ENCODE measurements at regions not wholly inside any gene's neighbourhood (a gene's known extent, or its start where the extent isn't known, plus 50 kb on each side); places are given as distances from the start of the nearest gene placed in this dataset.

- no peak overlapping the region for H3K4me3 ChIP-seq
- no peaks in the 10 kb centered on the region for H3K36me3 ChIP-seq
- TF ChIP-seq POLR2A (IDR thresholded peaks at IDR 0.05; ENCODE audit: low read depth), result no peak
- no peak for TF ChIP-seq EP300 (IDR thresholded peaks at IDR 0.05)
- TF ChIP-seq CTCF (IDR thresholded peaks at IDR 0.05), result no peak
- TF ChIP-seq POLR2AphosphoS5 (IDR thresholded peaks at IDR 0.05), result no peak
- H3K27ac ChIP-seq (replicated peaks in 1 of 4), result no peak overlapping the region
- H3K9me3 ChIP-seq, result no peaks in the 10 kb centered on the region
- H3K4me1 ChIP-seq, result no peaks in the 10 kb centered on the region
- no peak for DNase-seq (ENCODE audit: extremely low spot score)
- intact Hi-C loops (cut with DNase I), result no loop called here
- H3K27me3 ChIP-seq, result no peaks in the 10 kb centered on the region
Measured at GRCh38 chr15:70547846-70548487, 215.4 kb downstream of the UACA start.

- no peaks in the 10 kb centered on the region for H3K4me1 ChIP-seq
- no peak overlapping the region for H3K27ac ChIP-seq (replicated peaks in 1 of 4)
- no peaks in the 10 kb centered on the region for H3K36me3 ChIP-seq
- DNase-seq (ENCODE audit: extremely low spot score), result no peak
- TF ChIP-seq POLR2AphosphoS5 (IDR thresholded peaks at IDR 0.05) (no peak), POLR2A (IDR thresholded peaks at IDR 0.05; ENCODE audit: low read depth) (no peak), EP300 (IDR thresholded peaks at IDR 0.05) (no peak), CTCF (IDR thresholded peaks at IDR 0.05) (no peak)
- no peaks in the 10 kb centered on the region for H3K9me3 ChIP-seq
- 94% methylated on average over 2 of the region's 2 CpGs for WGBS
- intact Hi-C loops (cut with DNase I), result no loop called here
- peaks cover 0 to 2% (median 0%) of the 10 kb centered on the region in 4 donors for H3K27me3 ChIP-seq
- H3K4me3 ChIP-seq, result no peak overlapping the region
Measured at GRCh38 chr15:70545526-70545925, 217.8 kb downstream of the UACA start.

- no CpG with 5 or more reads among the region's 1 CpG for WGBS
- TF ChIP-seq POLR2A (IDR thresholded peaks at IDR 0.05; ENCODE audit: low read depth) (no peak), EP300 (IDR thresholded peaks at IDR 0.05) (no peak), POLR2AphosphoS5 (IDR thresholded peaks at IDR 0.05) (no peak), CTCF (IDR thresholded peaks at IDR 0.05) (no peak)
- H3K27me3 ChIP-seq, result peaks cover 0 to 22% (median 0%) of the 10 kb centered on the region in 4 donors
- intact Hi-C loops (cut with DNase I), result no loop called here
- no peaks in the 10 kb centered on the region for H3K9me3 ChIP-seq
- no peak overlapping the region for H3K4me3 ChIP-seq
- DNase-seq (ENCODE audit: extremely low spot score), result no peak
- no peak overlapping the region for H3K27ac ChIP-seq (replicated peaks in 1 of 4)
- H3K36me3 ChIP-seq, result no peaks in the 10 kb centered on the region
- no peaks in the 10 kb centered on the region for H3K4me1 ChIP-seq
Measured at GRCh38 chr15:70541511-70541910, 221.8 kb downstream of the UACA start.

GRCh38 chr15:70539912-70540530 is 223.3 kb downstream of the UACA start:
- intact Hi-C loops (cut with DNase I), result no loop called here
- Histone ChIP-seq H3K9me3 (no peaks in the 10 kb centered on the region), H3K4me3 (no peak overlapping the region), H3K4me1 (no peaks in the 10 kb centered on the region), H3K36me3 (no peaks in the 10 kb centered on the region), H3K27me3 (peaks cover 0 to 22% (median 0%) of the 10 kb centered on the region in 4 donors), H3K27ac (replicated peaks in 1 of 4) (no peak overlapping the region)
- DNase-seq (ENCODE audit: extremely low spot score), result no peak
- 74% methylated on average over 6 of the region's 12 CpGs for WGBS
- TF ChIP-seq POLR2A (IDR thresholded peaks at IDR 0.05; ENCODE audit: low read depth) (no peak), POLR2AphosphoS5 (IDR thresholded peaks at IDR 0.05) (no peak), EP300 (IDR thresholded peaks at IDR 0.05) (no peak), CTCF (IDR thresholded peaks at IDR 0.05) (no peak)
